WTC11 (cell line): ENCODE measurements at regions not wholly inside any gene's neighbourhood (a gene's known extent, or its start where the extent isn't known, plus 50 kb on each side); places are given as distances from the start of the nearest gene placed in this dataset.

ENCODE experiments used
- ATAC-seq: fragments of 200-7000 bp; cut with Tn5 transposase; 2 replicates; pipeline ENCODE4 v1.10.0; 2021; ENCODE audit warnings: mild to moderate bottlenecking, moderate library complexity
- CTCF ChIA-PET: fragments of 300-600 bp; sonication (Branson Sonifier 250); formaldehyde crosslinking; loops from one replicate; lab custom pipeline; 2021; ENCODE audit warnings: antibody characterized with exemption; lab: Charles Lee
- POLR2A ChIA-PET: fragments of 350-600 bp; sonication (Branson Sonifier 250); formaldehyde crosslinking; loops from one replicate; lab custom pipeline; 2021; ENCODE audit warnings: antibody characterized with exemption; lab: Charles Lee
- DNase-seq: peaks from one replicate; pipeline ENCODE4 v3.0.0; 2021; ENCODE audit warnings: low spot score
- H3K27ac Mint-ChIP-seq: 2 replicates; pipeline ENCODE4 v1.8.0; 2021; ENCODE audit warnings: mixed read lengths
- H3K27me3 Mint-ChIP-seq: 2 replicates; pipeline ENCODE4 v1.8.0; 2021; ENCODE audit warnings: low read depth, mild to moderate bottlenecking, moderate library complexity, mixed read lengths
- H3K36me3 Mint-ChIP-seq: 2 replicates; pipeline ENCODE4 v1.8.0; 2021; ENCODE audit warnings: mixed read lengths
- H3K4me1 Mint-ChIP-seq: 2 replicates; pipeline ENCODE4 v1.8.0; 2022; ENCODE audit warnings: mixed read lengths
- H3K4me3 Mint-ChIP-seq: 2 replicates; pipeline ENCODE4 v1.8.0; 2021; ENCODE audit warnings: mild to moderate bottlenecking, moderate library complexity, mixed read lengths
- H3K9me3 Mint-ChIP-seq: 2 replicates; pipeline ENCODE4 v1.8.0; 2021; ENCODE audit warnings: mixed read lengths
- ATF1 ChIP-seq: sonication (generic); formaldehyde crosslinking; IDR thresholded peaks from 2 replicates; pipeline ENCODE4 v1.8.1; 2023; ENCODE audit warnings: mild to moderate bottlenecking, moderate library complexity, missing genetic modification reagents
- CREB1 ChIP-seq: sonication (generic); formaldehyde crosslinking; IDR thresholded peaks from 2 replicates; pipeline ENCODE4 v1.8.0; 2023; ENCODE audit warnings: mild to moderate bottlenecking, missing genetic modification reagents
- CREM ChIP-seq: sonication (generic); formaldehyde crosslinking; IDR thresholded peaks from 2 replicates; pipeline ENCODE4 v1.8.1; 2022; ENCODE audit warnings: mild to moderate bottlenecking, missing genetic modification reagents, moderate library complexity
- EMX1 ChIP-seq: fragments of 250-450 bp; sonication (Bioruptor Pico); IDR thresholded peaks from 2 replicates; pipeline ENCODE4 v1.8.0; 2021; ENCODE audit warnings: mild to moderate bottlenecking
- FOXK1 ChIP-seq: sonication (generic); formaldehyde crosslinking; IDR thresholded peaks from 2 replicates; pipeline ENCODE4 v1.8.0; 2022; ENCODE audit warnings: mild to moderate bottlenecking, moderate library complexity, missing genetic modification reagents
- FOXP1 ChIP-seq: sonication (generic); formaldehyde crosslinking; IDR thresholded peaks from 2 replicates; pipeline ENCODE4 v1.8.0; 2022; ENCODE audit warnings: missing genetic modification reagents, mild to moderate bottlenecking, moderate library complexity, borderline replicate concordance
- GRHL2 ChIP-seq: fragments of 250-450 bp; sonication (Bioruptor Pico); IDR thresholded peaks from 2 replicates; pipeline ENCODE4 v1.8.0; 2022; ENCODE audit warnings: mild to moderate bottlenecking, moderate library complexity; ENCODE audit not compliant: insufficient replicate concordance, severe bottlenecking
- HMGA2 ChIP-seq: fragments of 250-450 bp; sonication (Bioruptor Pico); IDR thresholded peaks from 2 replicates; pipeline ENCODE4 v1.4.0; 2021; ENCODE audit warnings: mild to moderate bottlenecking, moderate library complexity
- MYBL2 ChIP-seq: sonication (generic); formaldehyde crosslinking; IDR thresholded peaks from 2 replicates; pipeline ENCODE4 v1.8.1; 2023; ENCODE audit warnings: mild to moderate bottlenecking, moderate library complexity, missing genetic modification reagents
- NFYB ChIP-seq: sonication (generic); formaldehyde crosslinking; conservative IDR thresholded peaks from 2 replicates; pipeline ENCODE4 v1.8.0; 2022; ENCODE audit warnings: low read depth, missing genetic modification reagents
- NR3C1 ChIP-seq: sonication (generic); formaldehyde crosslinking; conservative IDR thresholded peaks from 2 replicates; pipeline ENCODE4 v1.8.1; 2023; ENCODE audit warnings: low read depth, mild to moderate bottlenecking, missing genetic modification reagents
- PRRX2 ChIP-seq: fragments of 250-450 bp; sonication (Bioruptor Pico); IDR thresholded peaks from 2 replicates; pipeline ENCODE4 v1.8.0; 2021; ENCODE audit warnings: mild to moderate bottlenecking
- RORB ChIP-seq: fragments of 250-450 bp; sonication (Bioruptor Pico); IDR thresholded peaks from 2 replicates; pipeline ENCODE4 v1.9.0; 2021; ENCODE audit warnings: mild to moderate bottlenecking
- SMAD4 ChIP-seq: sonication (generic); formaldehyde crosslinking; IDR thresholded peaks from 2 replicates; pipeline ENCODE4 v1.8.0; 2022; ENCODE audit warnings: mild to moderate bottlenecking, missing genetic modification reagents
- SP1 ChIP-seq: sonication (generic); formaldehyde crosslinking; conservative IDR thresholded peaks from 2 replicates; pipeline ENCODE4 v1.8.1; 2022; ENCODE audit warnings: missing genetic modification reagents
- TEAD1 ChIP-seq: sonication (generic); formaldehyde crosslinking; IDR thresholded peaks from 2 replicates; pipeline ENCODE4 v1.8.0; 2022; ENCODE audit warnings: mild to moderate bottlenecking, missing genetic modification reagents
- TEAD4 ChIP-seq: sonication (generic); formaldehyde crosslinking; IDR thresholded peaks from 2 replicates; pipeline ENCODE4 v1.8.0; 2022; ENCODE audit warnings: mild to moderate bottlenecking, missing genetic modification reagents
- TP53 ChIP-seq: sonication (generic); formaldehyde crosslinking; IDR thresholded peaks from 2 replicates; pipeline ENCODE4 v1.8.1; 2023; ENCODE audit warnings: mild to moderate bottlenecking, missing genetic modification reagents
- ZNF232 ChIP-seq: sonication (generic); formaldehyde crosslinking; IDR thresholded peaks from 2 replicates; pipeline ENCODE4 v1.8.0; 2022; ENCODE audit warnings: mild to moderate bottlenecking, missing genetic modification reagents
- ZNF396 ChIP-seq: fragments of 250-450 bp; sonication (Bioruptor Pico); IDR thresholded peaks from 2 replicates; pipeline ENCODE4 v1.8.0; 2021; ENCODE audit warnings: mild to moderate bottlenecking, moderate library complexity, borderline replicate concordance
- ZNF416 ChIP-seq: fragments of 250-450 bp; sonication (Bioruptor Pico); IDR thresholded peaks from 2 replicates; pipeline ENCODE4 v1.9.0; 2021; ENCODE audit warnings: mild to moderate bottlenecking, inconsistent platforms
- ZNF423 ChIP-seq: fragments of 250-450 bp; sonication (Bioruptor Pico); IDR thresholded peaks from 2 replicates; pipeline ENCODE4 v2.1.2; 2022; ENCODE audit warnings: mild to moderate bottlenecking, moderate library complexity
- ZNF671 ChIP-seq: fragments of 250-450 bp; sonication (Bioruptor Pico); IDR thresholded peaks from 2 replicates; pipeline ENCODE4 v1.8.0; 2021; ENCODE audit warnings: mild to moderate bottlenecking
- TF ChIP-seq, protein P1 (sequence below): fragments of 250-450 bp; sonication (Bioruptor Pico); IDR thresholded peaks from 2 replicates; pipeline ENCODE4 v1.9.0; 2021; ENCODE audit warnings: mild to moderate bottlenecking
- TF ChIP-seq, protein P2 (sequence below): sonication (generic); formaldehyde crosslinking; IDR thresholded peaks from 2 replicates; pipeline ENCODE4 v1.8.1; 2023; ENCODE audit warnings: mild to moderate bottlenecking, missing genetic modification reagents, moderate library complexity
- TF ChIP-seq, protein P3 (sequence below): fragments of 200-600 bp; IDR thresholded peaks from 2 replicates; pipeline ENCODE4 v1.8.0; 2022; ENCODE audit warnings: antibody characterized with exemption

DNA sequence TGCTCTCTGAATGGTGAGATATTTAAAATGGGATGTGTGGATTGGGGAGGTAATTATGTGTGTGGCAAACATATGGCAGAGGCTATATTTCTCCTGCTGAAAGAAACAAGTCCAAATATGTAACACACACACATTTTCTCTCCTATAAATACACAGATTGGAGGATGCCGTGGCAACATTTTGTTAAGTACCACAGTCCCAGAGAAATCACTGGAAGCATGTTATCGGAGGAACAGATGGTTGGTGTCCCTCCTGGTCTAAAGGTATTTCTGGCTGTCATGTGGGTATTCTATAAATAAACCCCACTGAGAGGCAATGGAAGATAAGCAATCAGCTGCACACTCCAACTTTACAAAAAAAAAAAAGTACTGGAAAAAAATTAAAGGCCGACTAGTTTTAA lies 528.3 kb upstream of the BOD1L1 start:
- Mint-ChIP-seq H3K27ac (no peak overlapping the region), H3K4me1 (0 out of 2 replicates have a peak, but pooled peaks cover 7% of the 10 kb centered on the region), H3K36me3 (no peaks in the 10 kb centered on the region), H3K4me3 (no peak overlapping the region), H3K9me3 (no peaks in the 10 kb centered on the region)
- ATAC-seq = no peak
- TF ChIP-seq PRRX2 (CRISPR knock-in tag) (no peak), ZNF416 (no peak), TEAD4 (CRISPR knock-in tag) (no peak), CREM (no peak), CREB1 (CRISPR knock-in tag) (no peak), ZNF671 (CRISPR knock-in tag) (no peak), SMAD4 (CRISPR knock-in tag) (no peak), FOXK1 (CRISPR knock-in tag) (no peak), SP1 (CRISPR knock-in tag) (no peak)
- TF ChIP-seq, all 79 proteins: peak for 0
- no peaks in the 10 kb centered on the region for H3K27me3 Mint-ChIP-seq
- ChIA-PET POLR2A (no interaction called here), CTCF (no interaction called here)
- no peak for DNase-seq

DNA sequence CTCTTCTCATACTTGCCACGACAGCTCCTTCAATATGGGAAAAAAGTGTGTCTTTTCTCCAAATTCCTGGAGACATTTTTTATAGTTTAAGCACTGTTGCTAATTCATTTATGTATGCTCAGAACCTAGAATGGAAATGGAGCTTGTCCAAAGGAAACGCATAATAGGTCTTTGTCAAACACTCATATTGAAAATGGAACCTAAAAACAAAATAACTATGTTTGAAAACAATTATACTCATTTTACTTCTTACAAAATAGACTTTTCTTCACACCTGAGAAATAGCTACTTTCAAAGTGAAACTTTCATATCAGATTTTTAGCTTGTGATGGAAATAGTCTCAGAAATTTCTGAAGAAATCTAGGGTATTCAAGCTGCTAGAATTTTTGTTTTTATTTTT lies 529.7 kb upstream of the BOD1L1 start:
- Mint-ChIP-seq H3K4me3 (no peak overlapping the region), H3K27ac (no peak overlapping the region), H3K27me3 (no peaks in the 10 kb centered on the region), H3K9me3 (no peaks in the 10 kb centered on the region), H3K4me1 (0 out of 2 replicates have a peak, but pooled peaks cover 7% of the 10 kb centered on the region), H3K36me3 (no peaks in the 10 kb centered on the region)
- ChIA-PET POLR2A (no interaction called here), CTCF (no interaction called here)
- TF ChIP-seq EMX1 (CRISPR knock-in tag) (no peak), ZNF396 (no peak)
- DNase-seq = no peak
- no peak for ATAC-seq

DNA sequence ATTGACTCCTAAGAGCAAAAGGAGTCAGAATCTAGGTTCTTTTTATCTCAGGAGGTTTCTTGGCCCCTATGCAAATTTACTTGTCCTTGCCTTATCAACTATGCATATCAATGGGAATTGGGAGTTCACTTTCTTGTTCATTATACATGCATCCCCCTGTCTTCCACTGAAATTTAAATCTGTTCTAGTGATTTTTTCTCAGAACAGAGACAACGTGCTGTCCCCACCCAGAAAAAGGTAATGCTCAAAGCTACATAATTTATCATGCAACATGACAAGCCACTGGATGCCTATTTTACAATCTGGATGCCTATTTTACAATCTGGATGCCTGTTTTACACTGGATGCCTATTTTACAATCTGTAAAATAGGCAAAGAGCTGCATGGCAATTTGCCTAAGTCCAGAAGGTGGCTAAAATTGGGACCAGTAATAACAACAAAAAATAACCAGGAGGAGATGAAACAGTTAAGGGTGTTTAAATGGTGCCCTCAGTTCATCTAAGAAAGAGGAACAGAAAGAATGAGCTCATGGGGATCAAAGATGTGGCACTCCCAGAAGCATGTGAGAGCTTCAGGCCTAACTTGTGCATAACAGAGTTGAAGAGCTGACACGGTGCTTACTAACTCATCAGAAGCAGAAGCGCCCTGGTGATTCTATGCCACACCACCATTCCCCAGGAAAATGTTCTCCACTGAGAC lies 537.8 kb upstream of the BOD1L1 start:
- Mint-ChIP-seq H3K4me3 (no peak overlapping the region), H3K27ac (no peak overlapping the region), H3K4me1 (peaks cover 40% of the 10 kb centered on the region), H3K36me3 (no peaks in the 10 kb centered on the region), H3K27me3 (no peaks in the 10 kb centered on the region), H3K9me3 (no peaks in the 10 kb centered on the region)
- ChIA-PET POLR2A (no interaction called here), CTCF (no interaction called here)
- TF ChIP-seq ATF1 = no peak
- TF ChIP-seq, protein P1, sequence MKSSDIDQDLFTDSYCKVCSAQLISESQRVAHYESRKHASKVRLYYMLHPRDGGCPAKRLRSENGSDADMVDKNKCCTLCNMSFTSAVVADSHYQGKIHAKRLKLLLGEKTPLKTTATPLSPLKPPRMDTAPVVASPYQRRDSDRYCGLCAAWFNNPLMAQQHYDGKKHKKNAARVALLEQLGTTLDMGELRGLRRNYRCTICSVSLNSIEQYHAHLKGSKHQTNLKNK (CRISPR knock-in tag) = no peak
- no peak for TF ChIP-seq ZNF232
- no peak for TF ChIP-seq SMAD4 (CRISPR knock-in tag)
- no peak for TF ChIP-seq TP53 (CRISPR knock-in tag)
- TF ChIP-seq, protein P2, sequence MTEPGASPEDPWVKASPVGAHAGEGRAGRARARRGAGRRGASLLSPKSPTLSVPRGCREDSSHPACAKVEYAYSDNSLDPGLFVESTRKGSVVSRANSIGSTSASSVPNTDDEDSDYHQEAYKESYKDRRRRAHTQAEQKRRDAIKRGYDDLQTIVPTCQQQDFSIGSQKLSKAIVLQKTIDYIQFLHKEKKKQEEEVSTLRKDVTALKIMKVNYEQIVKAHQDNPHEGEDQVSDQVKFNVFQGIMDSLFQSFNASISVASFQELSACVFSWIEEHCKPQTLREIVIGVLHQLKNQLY (CRISPR knock-in tag) = no peak
- TF ChIP-seq NR3C1 = no peak
- TF ChIP-seq GRHL2 (CRISPR knock-in tag) = no peak
- TF ChIP-seq NFYB (CRISPR knock-in tag) = no peak
- no peak for TF ChIP-seq HMGA2
- TF ChIP-seq ZNF423 = no peak
- TF ChIP-seq, protein P3, sequence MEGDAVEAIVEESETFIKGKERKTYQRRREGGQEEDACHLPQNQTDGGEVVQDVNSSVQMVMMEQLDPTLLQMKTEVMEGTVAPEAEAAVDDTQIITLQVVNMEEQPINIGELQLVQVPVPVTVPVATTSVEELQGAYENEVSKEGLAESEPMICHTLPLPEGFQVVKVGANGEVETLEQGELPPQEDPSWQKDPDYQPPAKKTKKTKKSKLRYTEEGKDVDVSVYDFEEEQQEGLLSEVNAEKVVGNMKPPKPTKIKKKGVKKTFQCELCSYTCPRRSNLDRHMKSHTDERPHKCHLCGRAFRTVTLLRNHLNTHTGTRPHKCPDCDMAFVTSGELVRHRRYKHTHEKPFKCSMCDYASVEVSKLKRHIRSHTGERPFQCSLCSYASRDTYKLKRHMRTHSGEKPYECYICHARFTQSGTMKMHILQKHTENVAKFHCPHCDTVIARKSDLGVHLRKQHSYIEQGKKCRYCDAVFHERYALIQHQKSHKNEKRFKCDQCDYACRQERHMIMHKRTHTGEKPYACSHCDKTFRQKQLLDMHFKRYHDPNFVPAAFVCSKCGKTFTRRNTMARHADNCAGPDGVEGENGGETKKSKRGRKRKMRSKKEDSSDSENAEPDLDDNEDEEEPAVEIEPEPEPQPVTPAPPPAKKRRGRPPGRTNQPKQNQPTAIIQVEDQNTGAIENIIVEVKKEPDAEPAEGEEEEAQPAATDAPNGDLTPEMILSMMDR = no peak
- no peak for TF ChIP-seq CREB1 (CRISPR knock-in tag)
- TF ChIP-seq MYBL2 = no peak
- TF ChIP-seq FOXP1 (CRISPR knock-in tag) = no peak
- TF ChIP-seq RORB = no peak
- TF ChIP-seq TEAD1 (CRISPR knock-in tag) = no peak
- TF ChIP-seq ZNF416 = no peak
- ATAC-seq (no peak), DNase-seq (no peak)
